Panc1 (cell line): ENCODE measurements at regions not wholly inside any gene's neighbourhood (a gene's known extent, or its start where the extent isn't known, plus 50 kb on each side); places are given as distances from the start of the nearest gene placed in this dataset.

Source experiments
- ATAC-seq: fragments of 200-7000 bp; cut with Tn5 transposase; 2 replicates; pipeline ENCODE4 v1.9.1; 2020; ENCODE audit warnings: mild to moderate bottlenecking, moderate library complexity
- BruUV-seq: library from RNA; stranded (reverse); fragments of 400-500 nt; replicated peaks from 2 replicates; lab custom pipeline; 2021; lab: Mats Ljungman, UMichigan
- CTCF ChIA-PET: fragments of 300-600 bp; sonication (Branson Sonifier 250); formaldehyde crosslinking; loops from one replicate; lab custom pipeline; 2022; ENCODE audit warnings: antibody characterized with exemption; lab: Charles Lee
- POLR2A ChIA-PET: fragments of 300-600 bp; sonication (Branson Sonifier 250); formaldehyde crosslinking; loops from one replicate; lab custom pipeline; 2022; ENCODE audit warnings: antibody characterized with exemption; lab: Charles Lee
- DNase-seq: peaks from one replicate; pipeline ENCODE4 v3.0.0-alpha.2; 2010; ENCODE audit warnings: low read depth, low spot score
- H3K27ac ChIP-seq: 2 replicates; pipeline ENCODE4 v1.5.1; 2011; ENCODE audit warnings: mild to moderate bottlenecking, low read length, inconsistent platforms
- H3K27me3 ChIP-seq: fragments of 200-500 bp; sonication (Bioruptor generic); 2 replicates; pipeline ENCODE4 v1.6.0; 2014; ENCODE audit warnings: low read length, inconsistent platforms; ENCODE audit not compliant: control insufficient read depth, insufficient read depth
- H3K36me3 ChIP-seq: fragments of 200-500 bp; sonication (Bioruptor generic); 2 replicates; pipeline ENCODE4 v1.5.1; 2014; ENCODE audit warnings: inconsistent platforms, mild to moderate bottlenecking, low read length, moderate library complexity; ENCODE audit not compliant: control insufficient read depth, insufficient read depth
- H3K4me1 ChIP-seq: 2 replicates; pipeline ENCODE4 v1.5.1; 2011; ENCODE audit warnings: inconsistent platforms, mild to moderate bottlenecking, low read length, moderate library complexity; ENCODE audit not compliant: control insufficient read depth, insufficient read depth
- H3K4me3 ChIP-seq, 2 experiments: 2 replicates each; pipeline ENCODE4 v1.5.1; 2011 to 2012; ENCODE audit warnings: low read depth in 2 of 2, low read length in 2 of 2, mild to moderate bottlenecking in 2 of 2, inconsistent platforms in 1 of 2, moderate library complexity in 1 of 2
- H3K9me3 ChIP-seq: fragments of 200-500 bp; sonication (Bioruptor generic); 2 replicates; pipeline ENCODE4 v1.5.1; 2014; ENCODE audit warnings: low read depth, mild to moderate bottlenecking, inconsistent platforms, low read length, moderate library complexity; ENCODE audit not compliant: control insufficient read depth, insufficient read depth
- CTCF ChIP-seq: fragments of 450-650 bp; IDR thresholded peaks from 2 replicates; pipeline ENCODE4 v1.5.1; 2017; ENCODE audit warnings: mild to moderate bottlenecking
- POLR2AphosphoS5 ChIP-seq: IDR thresholded peaks from 2 replicates; pipeline ENCODE4 v1.6.1; 2012; ENCODE audit warnings: mild to moderate bottlenecking, low read depth, low read length, moderate library complexity
- REST ChIP-seq, 2 experiments: IDR thresholded peaks; 2 replicates each; pipeline ENCODE4 v1.6.1; 2011 to 2012; ENCODE audit warnings: low read depth in 2 of 2, control low read depth in 1 of 2, low read length in 1 of 2, mild to moderate bottlenecking in 1 of 2, moderate library complexity in 1 of 2; ENCODE audit not compliant: insufficient read depth in 1 of 2
- SIN3A ChIP-seq: IDR thresholded peaks from 2 replicates; pipeline ENCODE4 v1.6.1; 2012; ENCODE audit warnings: low read depth, mild to moderate bottlenecking, low read length, moderate library complexity, borderline replicate concordance; ENCODE audit not compliant: insufficient read depth
- TCF7L2 ChIP-seq: IDR thresholded peaks from 2 replicates; pipeline ENCODE4 v1.6.1; 2011; ENCODE audit warnings: mild to moderate bottlenecking, low read depth, low read length, inconsistent platforms
- in situ Hi-C: cut with HindIII; loops from 2 replicates; pipeline ENCODE4 v1.10.0; 2016; ENCODE audit warnings: low sequenced_read_pairs, low pct_unique_long_range_greater_than_20kb
- intact Hi-C: fragments of 100-400 bp; cut with micrococcal nuclease; formaldehyde crosslinking; loops from one replicate; pipeline ENCODE4 v1.10.0; 2022; ENCODE audit not compliant: unreplicated experiment

- no peaks in the 10 kb centered on the region for H3K27me3 ChIP-seq
- no peaks in the 10 kb centered on the region for H3K36me3 ChIP-seq
- BruUV-seq = no TSS peak
- H3K4me1 ChIP-seq = no peaks in the 10 kb centered on the region
- TF ChIP-seq POLR2AphosphoS5 = no peak
- no peak for TF ChIP-seq REST (IDR thresholded peaks at IDR 0.05; ENCODE audit: insufficient read depth in 1 of 2, low read depth in 2 of 2, low read length in 1 of 2)
- no peak for TF ChIP-seq CTCF
- TF ChIP-seq SIN3A = no peak
- TF ChIP-seq TCF7L2 = no peak
- H3K27ac ChIP-seq = no peak overlapping the region
- ChIA-PET CTCF (no interaction called here), POLR2A (no interaction called here)
- in situ Hi-C loops (no loop called here), intact Hi-C loops (no loop called here)
- H3K4me3 ChIP-seq = no peak overlapping the region
- DNase-seq = no peak
- H3K9me3 ChIP-seq = 0 out of 2 replicates have a peak, but pooled peaks cover 3% of the 10 kb centered on the region
- no peak for ATAC-seq
These were observed 213.6 kb upstream of the PREP start for GRCh38 chr6:105616521-105616920.

GRCh38 chr6:105611606-105612005, 208.7 kb upstream of the PREP start:
- ChIA-PET CTCF (no interaction called here), POLR2A (interaction anchor here (0.6 kb wide), 1 partner anchor 1498 kb away, joined by 3 read pairs; no protein-coding TSS in a partner anchor)
- Histone ChIP-seq H3K4me3 (no peak overlapping the region), H3K4me1 (peaks cover 14% of the 10 kb centered on the region), H3K27ac (peak overlapping the region; percentile 45; the same call in 1 of the 2 replicates), H3K27me3 (no peaks in the 10 kb centered on the region), H3K36me3 (no peaks in the 10 kb centered on the region), H3K9me3 (0 out of 2 replicates have a peak, but pooled peaks cover 3% of the 10 kb centered on the region)
- in situ Hi-C loops (no loop called here), intact Hi-C loops (no loop called here)
- ATAC-seq (no peak), DNase-seq (no peak)
- TF ChIP-seq POLR2AphosphoS5 (no peak), TCF7L2 (no peak), CTCF (no peak)
- no TSS peak for BruUV-seq
